BJ (cell line): ENCODE measurements at regions not wholly inside any gene's neighbourhood (a gene's known extent, or its start where the extent isn't known, plus 50 kb on each side); places are given as distances from the start of the nearest gene placed in this dataset.
"Not testable (repeated sequence)": the region's sequence is repeated elsewhere in the genome, so short reads cannot be mapped to it uniquely, and the experiment has no call there.

Source experiments
- CTCF ChIA-PET: fragments of 350-600 bp; formaldehyde crosslinking; extraction: SDS; loops from one replicate; lab custom pipeline; 2021; ENCODE audit warnings: antibody characterized with exemption, inconsistent platforms; lab: Yijun Ruan, JAX
- POLR2A ChIA-PET: fragments of 300-600 bp; sonication (Branson Sonifier 250); formaldehyde crosslinking; extraction: SDS; loops from one replicate; lab custom pipeline; 2021; ENCODE audit warnings: antibody characterized with exemption; lab: Charles Lee
- DNase-seq: peaks from one replicate; pipeline ENCODE4 v3.0.0-alpha.2; 2011; ENCODE audit warnings: low read depth
- H3K27me3 ChIP-seq: 2 replicates; pipeline ENCODE4 v1.6.0; 2011; ENCODE audit warnings: low read length; ENCODE audit not compliant: control insufficient read depth, insufficient read depth
- H3K36me3 ChIP-seq: 2 replicates; pipeline ENCODE4 v1.5.1; 2011; ENCODE audit warnings: low read length; ENCODE audit not compliant: control insufficient read depth, insufficient read depth
- H3K4me3 ChIP-seq: 2 replicates; pipeline ENCODE4 v1.5.1; 2011; ENCODE audit warnings: low read depth, mild to moderate bottlenecking, control low read depth, low read length
- TF ChIP-seq, protein P1 (sequence below): IDR thresholded peaks from 2 replicates; pipeline ENCODE4 v1.5.1; 2011; ENCODE audit warnings: low read depth, mild to moderate bottlenecking, control low read depth, inconsistent platforms, low read length, moderate library complexity; ENCODE audit not compliant: insufficient read depth

DNA sequence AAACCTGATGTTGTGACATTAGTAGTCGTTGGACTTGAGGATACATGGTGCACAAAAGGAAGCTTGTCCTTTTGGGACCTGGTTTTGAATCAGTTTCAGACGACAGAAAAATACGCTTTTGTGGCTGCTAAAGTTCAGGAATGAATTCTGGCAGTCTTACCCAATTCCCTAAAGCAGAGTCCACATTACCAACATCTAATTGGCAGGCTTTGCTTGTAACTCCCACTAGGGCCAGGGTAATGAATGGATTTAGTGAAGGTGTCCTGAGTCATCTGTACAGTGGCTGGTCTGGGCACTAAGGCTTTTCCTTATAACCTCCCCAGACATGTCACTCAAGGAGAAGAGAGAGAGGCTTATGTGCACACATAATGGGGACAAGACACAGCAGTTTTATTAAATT lies 66.2 kb upstream of the RNPC3 start:
- H3K4me3 ChIP-seq, result no peak overlapping the region
- TF ChIP-seq, protein P1, sequence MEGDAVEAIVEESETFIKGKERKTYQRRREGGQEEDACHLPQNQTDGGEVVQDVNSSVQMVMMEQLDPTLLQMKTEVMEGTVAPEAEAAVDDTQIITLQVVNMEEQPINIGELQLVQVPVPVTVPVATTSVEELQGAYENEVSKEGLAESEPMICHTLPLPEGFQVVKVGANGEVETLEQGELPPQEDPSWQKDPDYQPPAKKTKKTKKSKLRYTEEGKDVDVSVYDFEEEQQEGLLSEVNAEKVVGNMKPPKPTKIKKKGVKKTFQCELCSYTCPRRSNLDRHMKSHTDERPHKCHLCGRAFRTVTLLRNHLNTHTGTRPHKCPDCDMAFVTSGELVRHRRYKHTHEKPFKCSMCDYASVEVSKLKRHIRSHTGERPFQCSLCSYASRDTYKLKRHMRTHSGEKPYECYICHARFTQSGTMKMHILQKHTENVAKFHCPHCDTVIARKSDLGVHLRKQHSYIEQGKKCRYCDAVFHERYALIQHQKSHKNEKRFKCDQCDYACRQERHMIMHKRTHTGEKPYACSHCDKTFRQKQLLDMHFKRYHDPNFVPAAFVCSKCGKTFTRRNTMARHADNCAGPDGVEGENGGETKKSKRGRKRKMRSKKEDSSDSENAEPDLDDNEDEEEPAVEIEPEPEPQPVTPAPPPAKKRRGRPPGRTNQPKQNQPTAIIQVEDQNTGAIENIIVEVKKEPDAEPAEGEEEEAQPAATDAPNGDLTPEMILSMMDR, result no peak
- H3K36me3 ChIP-seq, result no peaks in the 10 kb centered on the region
- CTCF ChIA-PET, result no interaction called here
- POLR2A ChIA-PET, result no interaction called here
- DNase-seq, result no peak
- no peaks in the 10 kb centered on the region for H3K27me3 ChIP-seq

DNA sequence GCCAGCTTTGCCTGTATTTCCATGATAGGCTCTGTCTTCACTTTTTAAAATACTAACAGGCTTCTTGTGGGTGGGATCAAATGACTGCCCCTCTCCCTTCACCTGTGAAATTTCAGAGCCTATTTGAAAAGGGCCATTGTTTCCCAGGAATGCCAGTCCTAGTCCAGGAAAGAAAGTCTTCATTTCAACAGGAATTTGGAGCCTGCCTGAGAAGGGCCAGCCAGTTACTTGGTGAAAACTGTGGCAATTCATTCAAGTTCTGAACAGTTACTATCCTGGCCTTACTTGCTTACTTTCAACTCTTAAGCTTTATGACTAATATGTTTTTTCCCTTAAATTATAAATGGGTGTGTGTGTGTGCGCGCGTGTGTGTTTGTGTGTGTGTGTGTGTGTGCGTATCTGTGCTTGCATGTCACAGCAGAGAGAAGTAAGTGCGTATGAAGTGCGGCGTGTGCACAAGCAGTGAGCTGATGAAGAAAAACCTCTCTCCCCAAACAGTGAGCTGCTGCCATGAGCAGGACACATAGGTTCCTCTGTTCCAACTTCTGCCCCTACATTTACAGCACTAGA lies 67.5 kb upstream of the RNPC3 start:
- no peaks in the 10 kb centered on the region for H3K36me3 ChIP-seq
- H3K27me3 ChIP-seq, result no peaks in the 10 kb centered on the region
- no peak for DNase-seq
- CTCF ChIA-PET, result interaction anchor here (1.0 kb wide), 1 partner anchor 352 kb away, joined by 6 read pairs; no protein-coding TSS in a partner anchor
- H3K4me3 ChIP-seq, result no peak overlapping the region
- POLR2A ChIA-PET, result no interaction called here
- TF ChIP-seq, protein P1, result no peak

GRCh38 chr1:103448560-103448959 lies 76.9 kb upstream of the RNPC3 start:
- TF ChIP-seq, protein P1, result no peak
- no peak for DNase-seq
- H3K27me3 ChIP-seq, result no peaks in the 10 kb centered on the region
- H3K36me3 ChIP-seq, result no peaks in the 10 kb centered on the region
- no peak overlapping the region for H3K4me3 ChIP-seq
- ChIA-PET POLR2A (no interaction called here), CTCF (interaction anchor here (0.6 to 1.4 kb wide), 4 partner anchors 34 to 478 kb away, joined by 3 to 4 read pairs (median 4); no protein-coding TSS in a partner anchor)

DNA sequence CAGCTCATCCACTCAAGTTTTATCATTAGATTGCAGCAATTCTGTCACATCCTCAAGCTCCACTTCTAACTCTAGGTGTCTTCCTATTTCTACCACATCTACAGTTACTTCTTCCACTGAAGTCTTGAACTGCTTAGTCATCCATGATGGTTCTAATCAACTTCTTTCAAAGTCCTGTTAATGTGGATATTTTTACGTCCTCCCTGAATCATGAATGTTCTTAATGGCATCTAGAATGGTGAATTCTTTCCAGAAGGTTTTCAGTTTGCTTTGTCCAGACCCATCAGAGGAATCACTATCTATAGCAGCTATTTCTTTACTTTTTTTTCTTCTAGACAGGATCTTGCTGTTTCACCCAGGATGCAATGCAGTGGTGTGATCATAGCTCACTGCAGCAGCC lies 78.0 kb upstream of the RNPC3 start:
- ChIA-PET CTCF (interaction anchor here (0.9 to 1.4 kb wide), 3 partner anchors 14 to 477 kb away, joined by 3 to 4 read pairs (median 4); no protein-coding TSS in a partner anchor), POLR2A (no interaction called here)
- Histone ChIP-seq H3K27me3 (no peaks in the 10 kb centered on the region), H3K4me3 (no peak overlapping the region), H3K36me3 (no peaks in the 10 kb centered on the region)
- TF ChIP-seq, protein P1, result no peak
- no peak for DNase-seq

- no peaks in the 10 kb centered on the region for H3K27me3 ChIP-seq
- no peak overlapping the region for H3K4me3 ChIP-seq
- ChIA-PET CTCF (no interaction called here), POLR2A (no interaction called here)
- no peaks in the 10 kb centered on the region for H3K36me3 ChIP-seq
- TF ChIP-seq, protein P1, result no peak
- no peak for DNase-seq
Observed at GRCh38 chr1:103441342-103441741, 84.2 kb upstream of the RNPC3 start.

- H3K4me3 ChIP-seq, CTCF ChIA-PET, DNase-seq, H3K36me3 ChIP-seq, POLR2A ChIA-PET, H3K27me3 ChIP-seq: not testable (repeated sequence)
Observed at GRCh38 chr1:103436568-103437100, 88.9 kb upstream of the RNPC3 start.
